CD4-positive, alpha-beta T cell treated with Interleukin-4 for 1 hour (primary cell): ENCODE measurements at regions not wholly inside any gene's neighbourhood (a gene's known extent, or its start where the extent isn't known, plus 50 kb on each side); places are given as distances from the start of the nearest gene placed in this dataset.

Experiments used
- DNase-seq, 2 donors: peaks; one replicate each; pipeline ENCODE4 v3.0.0-alpha.2; 2020 to 2022

- no peak for DNase-seq
Observed at GRCh38 chr10:84801156-84801555, 472.8 kb downstream of the CCSER2 start.

GRCh38 chr10:84801916-84802315 is 473.5 kb downstream of the CCSER2 start:
- DNase-seq: no peak

GRCh38 chr10:84805149-84805548 is 476.8 kb downstream of the CCSER2 start:
- no peak for DNase-seq

GRCh38 chr10:84811113-84811512 is 482.7 kb downstream of the CCSER2 start:
- no peak for DNase-seq

- no peak for DNase-seq
Observed at GRCh38 chr10:84818961-84819360, 490.6 kb downstream of the CCSER2 start.

GRCh38 chr10:84820120-84820519 is 491.7 kb downstream of the CCSER2 start:
- DNase-seq: no peak

GRCh38 chr10:84820596-84820995 is 492.2 kb downstream of the CCSER2 start:
- DNase-seq: no peak

GRCh38 chr10:84822931-84823630 is 494.7 kb downstream of the CCSER2 start:
- no peak for DNase-seq

GRCh38 chr10:84824525-84824924 is 496.1 kb downstream of the CCSER2 start:
- DNase-seq: no peak

GRCh38 chr10:84825330-84825729 is 496.9 kb downstream of the CCSER2 start:
- DNase-seq: no peak

GRCh38 chr10:84826704-84827103 is 498.3 kb downstream of the CCSER2 start:
- DNase-seq: no peak

- no peak for DNase-seq
Observed at GRCh38 chr10:84829131-84829530, 500.7 kb downstream of the CCSER2 start.

- no peak for DNase-seq
Observed at GRCh38 chr10:84837041-84837812, 508.8 kb downstream of the CCSER2 start.

- DNase-seq: no peak
Observed at GRCh38 chr10:84837877-84838276, 509.5 kb downstream of the CCSER2 start.

GRCh38 chr10:84838851-84839250 is 510.5 kb downstream of the CCSER2 start:
- no peak for DNase-seq

- no peak for DNase-seq
Observed at GRCh38 chr10:84842593-84842992, 514.2 kb downstream of the CCSER2 start.

- no peak for DNase-seq
Observed at GRCh38 chr10:84844461-84844860, 516.1 kb downstream of the CCSER2 start.

- DNase-seq: no peak
Observed at GRCh38 chr10:84845628-84846261, 517.4 kb downstream of the CCSER2 start.

GRCh38 chr10:84846658-84847316 is 518.4 kb downstream of the CCSER2 start:
- DNase-seq: no peak

- DNase-seq: no peak
Observed at GRCh38 chr10:84848967-84849366, 520.6 kb downstream of the CCSER2 start.

- DNase-seq: no peak
Observed at GRCh38 chr10:84850826-84851225, 522.4 kb downstream of the CCSER2 start.

- DNase-seq: no peak
Observed at GRCh38 chr10:84854439-84854838, 526.0 kb downstream of the CCSER2 start.

GRCh38 chr10:84860855-84861254 is 532.5 kb downstream of the CCSER2 start:
- no peak for DNase-seq
